ENCODE measurements at regions not wholly inside any gene's neighbourhood (a gene's known extent, or its start where the extent isn't known, plus 50 kb on each side); places are given as distances from the start of the nearest gene placed in this dataset.
A peak's percentile ranks its signal among the peaks of the same experiment; 100 is the strongest.
"Not testable (repeated sequence)": the region's sequence is repeated elsewhere in the genome, so short reads cannot be mapped to it uniquely, and the experiment has no call there.

DNA sequence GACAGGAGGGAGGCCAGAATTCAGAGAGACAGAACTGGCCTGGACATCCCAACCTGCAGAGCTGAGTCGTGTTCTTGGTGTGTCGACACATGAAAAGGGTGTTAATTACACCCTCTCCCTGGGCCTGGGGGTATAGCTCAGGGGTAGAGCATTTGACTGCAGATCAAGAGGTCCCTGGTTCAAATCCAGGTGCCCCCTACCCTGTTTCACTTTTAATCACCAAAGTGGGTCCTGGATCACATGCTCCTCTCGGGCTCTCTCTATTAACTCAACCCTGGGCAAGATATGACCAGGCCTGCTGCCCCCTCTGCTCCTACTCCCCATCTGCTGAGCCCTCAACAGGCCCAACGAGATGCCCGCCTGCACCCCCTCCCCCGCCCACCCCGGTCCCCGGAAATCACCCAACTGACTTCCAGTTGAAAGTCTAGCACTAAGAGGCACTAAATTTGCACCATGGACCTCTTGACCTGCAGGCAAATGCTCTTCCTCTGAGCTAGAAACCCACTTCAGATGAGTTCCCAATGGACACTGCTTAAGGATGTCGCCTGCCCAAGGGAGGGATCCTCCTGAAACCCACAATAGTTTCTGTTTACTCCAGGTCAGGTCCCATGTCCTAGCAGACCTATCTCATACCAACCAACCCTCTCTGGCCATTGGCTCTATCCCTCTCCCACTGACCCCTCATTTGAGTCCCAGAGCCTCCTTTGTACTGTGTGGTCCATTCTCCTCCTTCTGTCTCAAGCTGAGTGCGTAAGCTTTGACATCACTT is 137.6 kb downstream of the ZNF467 start:
- no peak overlapping the region for H3K4me3 ChIP-seq (ENCODE audit: low read depth, low read length)
- no peak for DNase-seq (ENCODE audit: low read depth)

DNA sequence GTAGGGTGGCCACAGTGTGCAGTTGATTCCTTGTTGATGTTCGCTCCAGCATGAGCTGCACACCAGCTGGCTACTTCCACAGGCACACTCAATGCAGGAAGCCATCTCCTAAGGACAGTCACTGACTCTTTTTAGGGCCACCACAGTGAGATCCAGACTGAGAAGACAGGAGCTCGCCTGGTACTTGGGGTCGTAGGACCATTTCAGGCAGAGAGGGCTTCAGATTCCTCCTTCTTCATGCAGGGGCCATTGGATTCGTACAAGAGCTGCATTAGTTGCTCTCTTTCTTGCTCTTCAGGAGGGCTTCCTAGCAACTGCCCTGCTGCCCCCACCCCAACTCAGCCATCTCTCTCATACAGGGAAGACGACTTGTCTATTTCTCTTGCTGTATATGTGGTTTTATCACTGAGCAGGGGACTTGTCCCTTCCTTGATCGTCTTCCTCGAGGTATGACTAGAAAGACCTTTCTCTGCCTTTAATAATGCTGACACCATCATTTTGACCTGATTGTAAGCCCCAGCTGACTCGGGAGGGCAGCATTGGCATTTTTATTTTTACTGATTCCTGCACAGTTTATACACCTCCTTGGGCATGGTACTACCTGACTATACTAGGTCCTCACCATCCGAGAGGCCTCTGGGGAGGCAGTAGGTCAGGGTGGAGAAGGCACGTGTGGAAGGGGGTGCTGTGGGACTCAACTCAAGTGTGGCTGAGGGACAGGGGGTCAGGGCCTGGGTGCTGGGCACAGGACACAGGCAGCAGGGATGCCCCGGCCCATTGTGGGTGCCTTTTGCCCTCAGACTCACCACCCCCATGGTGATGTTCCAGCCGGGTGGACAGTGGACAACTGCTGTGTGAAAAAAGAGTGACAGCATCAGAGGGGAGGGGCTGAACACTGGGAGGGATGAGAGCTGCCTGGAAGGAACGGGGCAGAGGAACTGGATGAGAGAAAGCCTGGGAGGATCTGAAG is 136.7 kb upstream of the ZNF746 start:
- no peak overlapping the region for H3K4me3 ChIP-seq (ENCODE audit: low read depth, low read length)
- TF ChIP-seq, protein P1, sequence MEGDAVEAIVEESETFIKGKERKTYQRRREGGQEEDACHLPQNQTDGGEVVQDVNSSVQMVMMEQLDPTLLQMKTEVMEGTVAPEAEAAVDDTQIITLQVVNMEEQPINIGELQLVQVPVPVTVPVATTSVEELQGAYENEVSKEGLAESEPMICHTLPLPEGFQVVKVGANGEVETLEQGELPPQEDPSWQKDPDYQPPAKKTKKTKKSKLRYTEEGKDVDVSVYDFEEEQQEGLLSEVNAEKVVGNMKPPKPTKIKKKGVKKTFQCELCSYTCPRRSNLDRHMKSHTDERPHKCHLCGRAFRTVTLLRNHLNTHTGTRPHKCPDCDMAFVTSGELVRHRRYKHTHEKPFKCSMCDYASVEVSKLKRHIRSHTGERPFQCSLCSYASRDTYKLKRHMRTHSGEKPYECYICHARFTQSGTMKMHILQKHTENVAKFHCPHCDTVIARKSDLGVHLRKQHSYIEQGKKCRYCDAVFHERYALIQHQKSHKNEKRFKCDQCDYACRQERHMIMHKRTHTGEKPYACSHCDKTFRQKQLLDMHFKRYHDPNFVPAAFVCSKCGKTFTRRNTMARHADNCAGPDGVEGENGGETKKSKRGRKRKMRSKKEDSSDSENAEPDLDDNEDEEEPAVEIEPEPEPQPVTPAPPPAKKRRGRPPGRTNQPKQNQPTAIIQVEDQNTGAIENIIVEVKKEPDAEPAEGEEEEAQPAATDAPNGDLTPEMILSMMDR (conservative IDR thresholded peaks at IDR 0.05; ENCODE audit: low read depth, low read length): no peak
- DNase-seq (ENCODE audit: low read depth): no peak

More for the DNA sequence above, 137.6 kb downstream of the ZNF467 start:
- TF ChIP-seq, protein P1 (conservative IDR thresholded peaks at IDR 0.05; ENCODE audit: low read depth, low read length): no peak

DNA sequence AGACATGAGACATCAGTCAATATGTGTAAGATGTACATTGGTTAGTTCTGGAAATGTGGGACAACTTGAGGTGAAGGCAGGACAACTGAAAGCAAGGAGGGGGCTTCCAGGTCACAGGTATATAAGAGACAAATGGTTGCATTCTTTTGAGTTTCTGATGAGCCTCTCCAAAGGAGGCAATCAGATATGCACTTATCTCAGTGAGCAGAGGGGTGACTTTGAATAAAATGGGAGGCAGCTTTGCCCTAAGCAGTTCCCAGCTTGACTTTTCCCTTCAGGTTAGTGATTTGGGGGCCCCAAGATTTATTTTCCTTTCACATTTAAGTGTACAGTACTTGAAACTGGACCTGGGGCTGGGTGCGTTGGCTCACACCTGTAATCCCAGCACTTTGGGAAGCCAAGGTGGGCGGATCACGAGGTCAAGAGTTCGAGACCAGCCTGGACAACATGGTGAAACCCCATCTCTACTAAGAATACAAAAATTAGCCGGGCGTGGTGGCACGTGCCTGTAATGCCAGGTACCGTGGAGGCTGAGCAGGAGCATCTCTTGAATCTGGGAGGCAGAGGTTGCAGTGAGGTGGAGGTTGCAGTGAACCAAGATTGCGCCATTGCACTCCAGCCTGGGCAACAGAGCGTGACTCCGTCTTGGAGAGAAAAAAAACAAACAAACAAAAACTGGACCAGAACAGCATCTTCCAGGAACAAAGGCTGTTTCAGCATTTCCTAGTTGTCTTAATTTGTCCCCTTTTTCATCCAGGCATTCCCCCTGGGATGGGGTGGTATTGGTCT is 130.9 kb upstream of the ZNF746 start:
- not testable (repeated sequence) for H3K4me3 ChIP-seq (ENCODE audit: low read depth, low read length); DNase-seq (ENCODE audit: low read depth)

DNA sequence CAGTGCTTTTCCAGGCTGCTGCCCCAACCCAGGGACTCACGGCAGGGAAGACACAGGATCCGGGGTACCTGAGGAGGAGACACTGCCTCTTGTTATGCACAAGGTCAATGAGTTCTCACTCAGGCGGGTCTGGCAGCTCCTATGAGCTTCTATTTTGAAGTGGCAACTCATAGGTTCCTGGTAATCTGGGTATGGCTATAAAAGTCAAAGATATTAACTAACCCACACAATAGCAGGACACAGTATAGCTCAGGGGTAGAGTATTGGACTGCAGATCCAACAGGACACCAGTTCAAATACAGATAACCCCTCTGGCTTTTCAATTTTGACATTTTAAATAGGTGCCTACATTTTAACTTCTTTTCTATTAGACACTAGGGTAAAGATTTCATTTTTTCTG is 130.3 kb upstream of the ZNF746 start:
- H3K4me3 ChIP-seq (ENCODE audit: low read depth, low read length): no peak overlapping the region
- TF ChIP-seq, protein P1 (conservative IDR thresholded peaks at IDR 0.05; ENCODE audit: low read depth, low read length): no peak
- no peak for DNase-seq (ENCODE audit: low read depth)

DNA sequence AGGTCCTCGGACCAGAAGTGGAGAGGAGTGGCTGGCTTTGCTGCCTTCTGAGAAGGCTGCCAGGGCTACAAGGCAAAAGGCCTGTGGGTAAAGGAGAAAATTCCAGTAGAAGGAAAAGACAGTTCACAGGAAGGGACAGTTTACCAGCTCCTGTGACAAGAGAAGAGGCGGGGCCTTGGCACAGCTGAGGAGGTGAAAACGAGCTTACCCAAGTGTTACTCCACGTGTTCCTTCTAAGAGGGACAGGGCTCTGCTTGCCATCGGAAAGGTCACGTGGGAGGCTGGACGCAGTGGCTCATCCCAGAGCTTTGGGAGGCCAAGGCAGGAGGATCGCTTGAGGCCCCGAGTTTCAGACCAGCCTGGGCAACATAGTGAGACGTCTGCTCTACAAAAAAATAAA is 129.4 kb upstream of the ZNF746 start:
- TF ChIP-seq, protein P1 (conservative IDR thresholded peaks at IDR 0.05; ENCODE audit: low read depth, low read length): no peak
- DNase-seq (ENCODE audit: low read depth): no peak
- H3K4me3 ChIP-seq (ENCODE audit: low read depth, low read length): no peak overlapping the region

DNA sequence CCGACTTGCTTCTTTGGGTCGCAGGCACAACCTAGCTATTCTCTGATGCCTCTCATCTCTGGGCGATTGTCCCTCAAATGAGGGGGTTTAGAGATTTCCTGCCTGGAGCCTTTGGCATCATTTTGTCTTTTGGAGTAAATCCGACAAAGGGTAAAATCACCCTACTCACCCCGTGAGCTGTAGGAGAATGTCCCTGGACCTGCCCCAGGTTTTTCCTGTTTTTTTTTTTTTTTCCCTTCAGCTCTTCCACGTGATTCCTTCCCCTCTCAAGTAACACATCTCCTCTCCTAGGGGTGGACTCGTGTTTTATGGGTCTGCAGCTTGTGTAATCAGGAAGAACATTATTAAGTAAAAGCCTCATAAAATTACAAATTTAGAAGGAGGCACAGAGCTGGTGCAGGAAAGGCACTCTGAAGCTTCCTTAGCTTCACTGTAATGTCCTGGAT is 128.4 kb upstream of the ZNF746 start:
- peak overlapping the region; percentile 91 for H3K4me3 ChIP-seq (ENCODE audit: low read depth, low read length)
- TF ChIP-seq, protein P1 (conservative IDR thresholded peaks at IDR 0.05; ENCODE audit: low read depth, low read length): no peak
- no peak for DNase-seq (ENCODE audit: low read depth)

Measured in epithelial cell of proximal tubule (primary cell).